HG02588 (cell line): ENCODE measurements at regions not wholly inside any gene's neighbourhood (a gene's known extent, or its start where the extent isn't known, plus 50 kb on each side); places are given as distances from the start of the nearest gene placed in this dataset.

Source experiments
- ATAC-seq: cut with Tn5 transposase; IDR thresholded peaks from one replicate; pipeline ENCODE4 v1.9.1; 2021; ENCODE audit warnings: mild to moderate bottlenecking, moderate library complexity; ENCODE audit not compliant: unreplicated experiment

- ATAC-seq = peak; percentile 47
Measured at GRCh38 chr7:88700725-88701124, 58.8 kb upstream of the ZNF804B start.

- ATAC-seq = no peak
Measured at GRCh38 chr7:88694207-88694606, 65.3 kb upstream of the ZNF804B start.

GRCh38 chr7:88693131-88693530, 66.4 kb upstream of the ZNF804B start:
- ATAC-seq = no peak

GRCh38 chr7:88692493-88692892, 67.0 kb upstream of the ZNF804B start:
- no peak for ATAC-seq

GRCh38 chr7:88689821-88690220, 69.7 kb upstream of the ZNF804B start:
- ATAC-seq = no peak

GRCh38 chr7:88688222-88688621, 71.3 kb upstream of the ZNF804B start:
- ATAC-seq = no peak

GRCh38 chr7:88686468-88687229, 72.9 kb upstream of the ZNF804B start:
- no peak for ATAC-seq

GRCh38 chr7:88681682-88682081, 77.8 kb upstream of the ZNF804B start:
- ATAC-seq = no peak

GRCh38 chr7:88670536-88670935, 89.0 kb upstream of the ZNF804B start:
- no peak for ATAC-seq

GRCh38 chr7:88669913-88670312, 89.6 kb upstream of the ZNF804B start:
- no peak for ATAC-seq

- ATAC-seq = no peak
Measured at GRCh38 chr7:88668591-88668990, 90.9 kb upstream of the ZNF804B start.

- no peak for ATAC-seq
Measured at GRCh38 chr7:88666626-88667025, 92.9 kb upstream of the ZNF804B start.

- no peak for ATAC-seq
Measured at GRCh38 chr7:88665892-88666514, 93.5 kb upstream of the ZNF804B start.

GRCh38 chr7:88664630-88665233, 94.8 kb upstream of the ZNF804B start:
- no peak for ATAC-seq

- ATAC-seq = no peak
Measured at GRCh38 chr7:88661921-88662320, 97.6 kb upstream of the ZNF804B start.

GRCh38 chr7:88647825-88648224, 111.7 kb upstream of the ZNF804B start:
- no peak for ATAC-seq

GRCh38 chr7:88638583-88638982, 120.9 kb upstream of the ZNF804B start:
- ATAC-seq = no peak

GRCh38 chr7:88637795-88638194, 121.7 kb upstream of the ZNF804B start:
- ATAC-seq = no peak

GRCh38 chr7:88635149-88635548, 124.4 kb upstream of the ZNF804B start:
- ATAC-seq = no peak

- ATAC-seq = no peak
Measured at GRCh38 chr7:88629559-88629958, 129.9 kb upstream of the ZNF804B start.

- peak; percentile 99 for ATAC-seq
Measured at GRCh38 chr7:88628363-88629085, 131.0 kb upstream of the ZNF804B start.

GRCh38 chr7:88617185-88617584, 142.3 kb upstream of the ZNF804B start:
- no peak for ATAC-seq
